ENCODE measurements at regions not wholly inside any gene's neighbourhood (a gene's known extent, or its start where the extent isn't known, plus 50 kb on each side); places are given as distances from the start of the nearest gene placed in this dataset.

DNA sequence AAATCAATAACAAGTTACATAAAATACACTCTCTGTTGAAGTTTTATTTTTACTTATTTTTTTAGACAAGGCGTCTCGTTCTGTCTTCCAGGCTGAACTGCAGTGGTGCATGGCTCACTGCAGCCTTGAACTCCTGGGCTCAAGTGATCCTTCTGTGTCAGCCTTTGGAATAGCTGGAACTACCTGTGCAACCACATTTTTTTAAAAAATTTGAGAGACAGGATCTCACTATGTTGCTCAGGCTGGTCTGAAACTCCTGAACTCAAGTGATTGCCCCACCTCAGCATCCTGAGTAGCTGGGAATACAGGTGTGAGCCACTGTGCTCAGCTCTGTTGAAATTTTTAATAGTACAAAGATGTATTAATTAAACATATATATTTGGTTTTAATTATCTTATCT, 614.3 kb upstream of the ARRDC4 start:
- DNase-seq (ENCODE audit: low spot score): no peak

DNA sequence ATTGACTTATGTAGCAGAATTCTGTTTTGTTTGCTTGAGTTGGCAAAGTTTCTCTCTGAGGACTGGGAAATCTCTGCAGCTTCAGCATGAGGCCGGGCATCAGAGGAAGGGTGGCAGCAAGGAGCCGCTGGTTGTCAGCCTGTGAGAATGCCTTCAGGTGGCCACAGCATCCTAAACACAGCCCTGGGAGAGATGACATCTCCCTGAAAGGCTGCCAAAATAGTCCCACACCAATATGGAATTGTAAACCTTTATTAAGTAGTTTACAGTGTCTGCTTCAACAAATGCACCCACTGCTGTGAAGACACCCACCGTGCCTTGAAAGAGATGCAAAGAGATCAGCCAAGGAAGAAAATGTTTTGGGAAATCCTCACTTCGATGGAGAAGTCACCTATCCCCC, 609.7 kb upstream of the ARRDC4 start:
- no peak for DNase-seq (ENCODE audit: low spot score)

DNA sequence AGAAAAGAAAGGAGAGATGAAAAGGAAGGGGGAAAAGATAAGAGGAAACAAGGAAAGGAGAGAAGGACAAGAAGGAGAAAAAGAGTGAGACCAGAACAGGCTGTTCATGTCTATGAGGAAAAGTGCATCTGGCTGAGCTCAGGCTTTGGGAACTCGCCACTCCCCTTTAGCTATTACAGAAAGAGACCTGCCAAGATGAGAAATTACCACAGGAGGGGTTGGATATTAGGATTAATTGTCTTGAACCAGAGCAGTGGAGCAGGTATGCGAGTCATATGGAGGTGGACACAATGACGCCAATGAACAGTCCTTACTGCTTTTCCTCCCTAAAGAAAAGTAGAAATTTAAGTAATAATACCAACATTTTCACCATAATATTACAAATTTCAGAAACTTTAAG, 577.0 kb upstream of the ARRDC4 start:
- no peak for DNase-seq (ENCODE audit: low spot score)

DNA sequence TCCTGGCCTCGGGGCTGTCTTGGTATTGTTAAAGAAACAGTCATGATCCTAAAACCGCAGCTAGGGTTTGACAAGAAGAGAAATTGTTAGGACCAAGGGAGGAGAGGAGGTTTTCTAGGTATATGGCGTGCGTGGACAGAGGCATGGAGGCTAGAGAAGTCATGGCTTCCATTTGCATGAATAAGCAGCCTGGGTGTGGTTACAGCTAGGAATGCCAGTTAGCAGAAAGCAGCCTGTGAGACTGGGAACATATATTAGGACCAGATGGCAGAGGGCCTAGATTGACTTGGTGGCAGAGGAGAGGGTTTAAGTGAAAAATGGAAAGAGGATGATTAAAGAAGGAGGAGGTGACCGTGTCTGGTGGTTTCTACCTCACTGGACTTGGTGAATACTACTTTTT, 573.6 kb upstream of the ARRDC4 start:
- no peak for DNase-seq (ENCODE audit: low spot score)

DNA sequence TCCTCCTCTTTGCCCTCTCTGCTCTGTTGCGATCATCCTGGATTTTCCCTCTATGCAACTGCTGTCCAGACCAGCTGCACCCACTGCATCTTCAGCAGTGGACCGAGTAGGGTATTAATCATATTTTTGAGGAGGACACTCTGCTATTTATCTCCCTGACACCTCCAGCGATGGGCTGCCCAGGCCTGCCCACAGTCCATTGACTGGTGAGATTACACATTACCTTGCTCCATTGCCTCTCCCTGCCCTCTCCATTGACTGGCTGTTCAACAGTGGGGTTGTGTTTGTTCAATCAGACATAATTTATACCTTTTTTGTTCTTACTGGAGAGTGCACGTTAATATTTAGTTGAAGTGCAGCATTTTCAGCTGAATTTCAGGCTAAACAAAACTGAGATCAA, 559.3 kb upstream of the ARRDC4 start:
- DNase-seq (ENCODE audit: low spot score): no peak

DNA sequence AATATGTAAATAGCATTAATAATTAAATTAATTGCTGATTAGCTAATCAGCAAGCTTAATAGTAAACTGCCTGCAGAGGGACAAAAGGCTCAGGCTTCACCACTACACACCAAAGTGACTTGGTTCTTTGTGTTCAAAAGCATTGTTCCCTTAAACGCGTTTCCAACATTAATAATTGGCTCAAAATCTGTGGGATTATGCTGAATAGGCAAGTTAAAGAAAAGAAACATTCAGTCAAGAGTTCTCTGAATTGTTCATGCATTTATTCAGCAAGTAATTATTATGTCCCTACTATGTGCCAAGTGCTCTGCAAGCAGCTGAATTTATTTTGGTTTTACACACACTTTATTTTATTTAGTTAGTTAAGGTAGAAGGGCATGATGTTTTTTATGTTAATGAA, 558.5 kb upstream of the ARRDC4 start:
- DNase-seq (ENCODE audit: low spot score): no peak

DNA sequence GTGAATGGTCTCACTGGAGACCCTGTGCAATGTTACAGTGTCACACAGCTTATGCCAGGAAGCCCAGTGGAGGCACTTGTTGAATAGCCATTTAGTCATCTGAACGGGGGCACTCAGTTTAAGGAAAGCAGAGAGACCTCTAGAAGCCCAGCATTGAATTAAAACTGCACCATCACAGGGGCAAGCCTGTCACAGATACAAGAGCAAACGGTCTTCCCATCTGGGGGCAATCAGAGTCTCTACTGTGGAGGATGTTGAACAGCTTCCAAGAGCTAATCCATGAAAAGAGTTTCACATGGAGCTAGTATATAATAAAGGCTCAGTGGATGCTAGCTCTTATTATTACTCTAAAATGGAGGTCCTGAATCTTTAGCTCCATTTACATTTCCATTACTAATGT, 553.7 kb upstream of the ARRDC4 start:
- no peak for DNase-seq (ENCODE audit: low spot score)

DNA sequence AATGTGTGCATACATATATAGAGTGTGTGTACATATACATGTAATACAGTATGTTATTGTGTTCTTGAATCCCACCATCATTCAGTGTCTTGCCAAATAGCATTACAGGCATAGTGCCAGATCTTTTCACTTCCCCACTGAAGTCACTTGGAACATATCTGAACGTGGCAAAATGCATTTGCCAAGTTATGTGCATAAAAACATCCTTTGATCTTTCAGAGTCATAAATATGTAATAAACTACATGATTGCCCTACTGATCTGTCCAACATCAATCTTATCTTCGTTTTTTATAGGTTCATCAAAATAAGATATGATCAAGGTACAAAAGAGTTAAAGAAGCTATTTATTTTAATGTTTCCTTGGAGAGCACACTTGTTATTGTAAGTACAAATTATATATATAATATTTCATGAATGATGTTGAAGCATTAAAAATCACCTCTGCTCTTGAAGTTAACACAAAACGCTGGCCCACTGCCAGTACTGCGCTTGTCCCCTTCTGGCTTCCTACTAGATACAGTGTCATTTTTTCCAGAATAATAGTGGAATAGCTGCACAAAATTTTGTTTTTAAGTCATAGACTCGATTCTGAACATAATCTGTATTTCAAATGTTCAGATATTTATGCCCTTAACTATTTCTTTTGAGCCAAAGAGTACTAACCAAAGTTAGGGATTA, 549.5 kb upstream of the ARRDC4 start:
- DNase-seq (ENCODE audit: low spot score): no peak

DNA sequence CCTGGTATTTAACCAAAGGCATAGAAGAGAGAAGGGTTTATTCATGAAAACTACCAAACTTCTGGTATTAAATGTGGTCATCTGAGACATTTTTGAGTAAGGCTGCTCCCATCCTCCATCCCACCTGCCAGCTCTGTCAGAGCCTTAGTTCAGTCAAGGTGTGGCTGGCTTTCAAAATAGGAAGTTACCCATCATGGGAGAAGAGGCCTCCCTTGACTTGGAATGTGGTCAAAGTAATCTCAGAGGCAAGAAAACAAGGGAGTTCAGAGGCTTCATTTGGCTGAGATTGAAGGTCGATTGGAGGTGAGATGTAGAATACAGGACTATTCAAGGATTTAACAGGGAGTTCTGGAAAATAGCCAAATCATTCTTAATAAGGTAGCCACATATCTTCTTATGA, 540.4 kb upstream of the ARRDC4 start:
- DNase-seq (ENCODE audit: low spot score): no peak

DNA sequence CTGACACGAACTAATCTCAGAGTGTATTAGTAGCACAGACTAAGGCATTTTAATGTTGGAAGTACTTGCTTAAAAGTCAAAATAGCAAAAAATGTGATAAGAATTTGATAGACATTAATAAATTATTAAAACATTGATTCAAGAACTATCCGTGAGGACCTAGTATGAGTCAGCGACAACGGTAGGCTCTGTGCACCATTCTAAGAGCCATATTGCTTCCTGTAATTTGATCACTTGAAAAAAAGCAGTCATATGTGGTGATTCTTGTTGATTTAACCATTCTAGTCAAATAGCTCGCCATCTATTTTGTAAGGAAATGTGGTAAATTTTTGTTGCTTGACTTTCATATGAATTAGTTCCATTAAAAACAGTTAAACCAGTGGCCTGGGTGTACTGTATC, 534.9 kb upstream of the ARRDC4 start:
- DNase-seq (ENCODE audit: low spot score): no peak

DNA sequence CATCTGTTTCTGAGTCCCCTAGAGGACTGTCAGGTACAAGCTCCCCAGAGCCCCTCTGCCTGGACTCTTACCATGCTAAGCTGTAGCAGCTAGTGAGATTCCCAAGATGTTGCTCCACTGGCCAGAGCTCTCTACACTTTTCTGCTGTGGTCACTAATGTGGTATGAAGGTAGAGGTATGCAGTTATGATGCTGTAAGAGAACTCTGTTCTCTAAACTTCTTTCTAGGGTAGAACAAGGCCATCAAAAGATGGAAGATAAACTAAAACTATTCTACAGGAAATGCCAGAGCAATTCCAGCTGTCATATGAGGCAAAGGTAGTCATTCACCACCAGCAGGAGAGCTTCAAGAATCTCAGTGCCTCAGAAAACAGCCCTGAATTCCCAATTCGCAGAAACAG, 517.4 kb upstream of the ARRDC4 start:
- DNase-seq (ENCODE audit: low spot score): no peak

DNA sequence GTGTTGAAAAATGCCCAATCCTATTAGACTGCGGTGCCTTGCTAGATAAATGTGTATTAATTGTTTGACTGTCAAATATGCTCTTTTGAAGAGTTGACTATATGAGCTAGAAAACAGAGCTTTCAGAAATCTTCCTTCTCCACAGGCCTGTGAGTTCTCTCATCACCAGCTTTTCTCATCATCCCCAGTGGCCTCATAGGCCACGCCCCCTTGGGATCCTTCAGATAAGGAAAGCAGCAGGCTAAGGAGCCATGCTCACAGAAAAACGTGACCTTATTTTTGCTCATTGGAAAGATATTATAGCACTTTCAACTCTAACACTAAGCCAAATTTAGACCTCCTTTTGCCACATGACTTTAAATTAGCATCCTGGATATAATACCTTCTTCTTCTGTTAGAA, 514.4 kb upstream of the ARRDC4 start:
- no peak for DNase-seq (ENCODE audit: low spot score)

DNA sequence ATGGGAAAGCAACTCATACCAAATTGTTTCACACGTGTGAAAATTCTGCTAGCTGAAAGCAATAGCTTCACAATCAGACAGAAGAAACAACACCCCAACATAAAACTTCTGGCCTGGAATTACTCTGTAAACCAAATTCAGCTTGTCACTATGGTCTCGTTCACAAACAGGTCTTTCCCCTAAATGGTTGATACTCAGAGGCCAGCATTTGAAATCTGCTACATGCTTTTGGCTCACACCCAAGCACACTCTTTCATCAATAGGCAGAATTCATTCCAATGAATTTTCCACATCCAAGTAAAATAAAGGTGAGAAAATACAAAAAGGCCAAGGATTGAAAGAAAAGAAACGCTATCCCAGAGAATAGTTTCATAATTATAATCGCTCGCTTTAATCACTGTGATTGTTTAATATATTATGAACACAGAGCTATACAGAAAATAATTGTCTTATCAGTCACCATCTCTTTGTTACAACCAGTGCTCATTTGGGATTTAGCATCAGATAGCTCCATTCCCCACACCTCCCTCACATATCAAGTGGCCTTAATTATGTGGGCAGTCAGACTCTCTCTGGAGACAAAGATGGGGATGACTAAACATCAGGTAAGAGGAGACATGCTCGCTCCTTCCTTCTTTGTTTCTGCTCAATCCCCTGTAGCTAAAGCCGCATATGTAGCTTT, 503.8 kb upstream of the ARRDC4 start:
- no peak for DNase-seq (ENCODE audit: low spot score)

DNA sequence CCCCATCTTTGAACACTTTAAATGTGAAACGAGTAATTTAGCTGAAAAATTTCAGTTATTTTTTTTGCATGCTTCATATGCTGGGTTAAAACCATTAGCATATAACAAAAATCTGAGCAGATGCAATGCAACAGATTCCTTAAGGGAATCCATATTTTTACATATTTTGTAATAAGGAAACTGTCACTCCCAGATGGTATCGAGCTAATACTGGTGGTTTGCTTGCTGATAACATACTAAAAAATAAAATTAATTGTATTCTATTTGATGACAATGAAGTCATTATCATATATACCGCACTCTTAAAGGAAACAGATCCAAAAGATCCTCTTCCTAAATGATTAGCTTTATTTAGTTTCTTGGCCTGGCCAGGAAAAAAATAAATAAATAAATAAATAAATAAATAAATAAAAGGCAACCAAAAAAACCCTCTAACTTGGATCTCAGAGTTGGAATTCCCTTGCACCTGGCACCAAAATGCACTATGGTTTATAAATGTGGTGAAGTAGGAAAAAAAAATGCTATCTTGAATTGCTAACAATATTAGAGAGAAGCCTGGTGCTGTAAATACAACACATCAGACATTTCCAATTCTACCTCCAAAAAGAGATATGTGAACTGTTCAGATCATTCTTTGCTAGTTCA, 503.2 kb upstream of the ARRDC4 start:
- DNase-seq (ENCODE audit: low spot score): no peak

DNA sequence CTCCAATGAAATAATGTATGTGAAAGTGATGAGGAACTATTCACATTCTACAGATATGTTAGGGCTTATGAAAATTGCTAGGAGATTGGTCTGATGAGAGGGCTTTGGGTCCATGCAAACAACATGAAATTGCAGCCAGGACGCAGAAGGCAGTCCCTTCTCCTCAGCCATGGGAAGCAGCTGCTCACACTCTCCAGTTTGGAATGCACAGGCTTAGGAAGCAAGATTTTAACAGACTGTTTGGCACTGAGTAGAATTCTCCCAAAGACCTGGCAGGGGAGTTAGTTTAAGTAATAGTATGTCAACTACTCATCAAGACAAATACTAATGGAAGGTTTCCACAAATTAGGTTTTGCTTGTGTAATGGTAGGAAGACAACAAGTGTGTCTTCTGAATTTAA, 500.7 kb upstream of the ARRDC4 start:
- no peak for DNase-seq (ENCODE audit: low spot score)

DNA sequence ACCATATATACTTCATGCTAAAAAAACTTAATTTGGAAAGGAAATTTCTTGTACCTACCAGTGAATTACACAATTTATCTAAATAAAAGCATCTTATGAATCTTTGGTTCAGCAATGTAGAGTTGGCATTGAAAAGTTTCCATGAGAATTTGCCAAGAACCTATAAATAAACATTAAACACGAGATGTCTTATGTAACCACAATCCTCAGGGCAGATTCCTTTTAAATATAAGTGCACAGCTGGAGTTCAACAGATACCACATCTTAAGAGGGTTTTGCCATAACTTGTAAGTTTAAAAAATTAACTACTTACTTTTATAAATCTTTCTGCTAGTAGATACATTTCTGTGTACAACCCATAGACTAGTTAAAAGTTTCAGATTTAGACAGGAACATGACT, 499.3 kb upstream of the ARRDC4 start:
- no peak for DNase-seq (ENCODE audit: low spot score)

DNA sequence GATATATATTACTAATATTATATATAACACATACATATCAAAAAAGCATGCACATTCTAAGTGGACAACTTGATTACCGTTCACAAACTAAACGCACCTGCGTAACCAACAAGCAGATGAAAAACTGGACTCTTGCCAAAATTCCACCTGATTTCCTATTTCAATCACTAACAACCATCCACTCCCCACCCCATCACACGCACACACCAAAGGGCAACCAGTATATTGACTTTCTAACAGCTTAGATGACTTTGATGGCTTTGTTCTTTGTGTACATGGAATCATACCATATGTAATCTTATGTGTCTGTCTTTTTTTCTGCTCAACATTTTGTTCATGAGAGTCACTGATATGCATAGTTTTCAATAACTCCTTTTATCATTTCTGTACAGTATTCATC, 496.8 kb upstream of the ARRDC4 start:
- no peak for DNase-seq (ENCODE audit: low spot score)

DNA sequence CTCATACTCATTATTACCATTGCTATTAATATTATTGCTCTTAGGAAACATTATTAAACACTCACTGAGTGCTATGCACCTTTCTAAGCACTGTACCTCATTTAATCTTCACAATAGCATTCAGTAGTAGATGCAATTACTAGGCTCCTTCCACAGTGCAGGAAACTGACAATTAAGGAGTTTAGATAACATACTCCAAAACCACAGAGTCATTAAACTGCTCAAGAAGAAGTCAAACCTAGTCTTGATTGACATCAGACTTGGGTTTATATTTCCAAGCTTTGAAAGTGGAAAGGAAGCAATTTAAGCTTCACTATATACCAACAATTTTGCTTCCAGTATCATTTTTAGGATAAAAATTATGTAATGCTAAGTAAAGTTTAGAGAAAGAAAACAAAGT, 490.1 kb upstream of the ARRDC4 start:
- no peak for DNase-seq (ENCODE audit: low spot score)

DNA sequence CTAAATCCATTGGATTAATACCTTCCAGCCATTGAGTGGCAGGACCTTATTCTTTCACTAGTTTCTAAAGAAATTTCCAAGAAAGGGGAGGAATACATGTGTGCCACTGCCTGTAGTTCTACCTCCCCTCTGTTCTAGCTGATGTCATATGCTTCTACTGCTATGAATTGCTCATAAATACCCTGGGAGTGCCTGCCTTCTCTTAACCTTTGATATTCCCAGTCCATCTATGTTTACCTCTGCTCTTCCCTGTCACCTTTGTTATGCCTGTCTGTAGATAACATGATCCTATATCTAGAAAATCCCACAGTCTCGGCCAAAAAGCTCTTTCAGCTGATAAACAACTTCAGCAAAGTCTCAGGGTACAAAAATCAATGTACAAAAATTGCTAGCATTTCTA, 486.9 kb upstream of the ARRDC4 start:
- DNase-seq (ENCODE audit: low spot score): no peak

DNA sequence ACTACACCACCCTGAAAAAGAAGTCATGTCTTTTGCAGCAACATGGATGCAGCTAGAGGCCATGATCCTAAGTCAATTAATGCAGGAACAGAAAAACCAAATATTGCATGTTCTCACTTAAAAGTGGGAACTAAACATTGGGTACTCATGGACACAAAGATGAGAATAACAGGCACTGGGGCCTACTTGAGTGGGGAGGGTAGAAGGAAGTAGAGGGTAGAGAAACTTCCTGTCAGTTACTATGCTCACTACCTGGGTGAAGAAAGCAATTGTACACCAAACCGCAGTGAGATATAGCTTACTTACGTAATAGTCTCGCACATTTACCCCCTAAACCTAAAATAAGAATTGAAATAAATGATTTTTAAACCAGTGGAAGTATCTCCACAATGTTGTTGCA, 480.5 kb upstream of the ARRDC4 start:
- DNase-seq (ENCODE audit: low spot score): no peak

DNA sequence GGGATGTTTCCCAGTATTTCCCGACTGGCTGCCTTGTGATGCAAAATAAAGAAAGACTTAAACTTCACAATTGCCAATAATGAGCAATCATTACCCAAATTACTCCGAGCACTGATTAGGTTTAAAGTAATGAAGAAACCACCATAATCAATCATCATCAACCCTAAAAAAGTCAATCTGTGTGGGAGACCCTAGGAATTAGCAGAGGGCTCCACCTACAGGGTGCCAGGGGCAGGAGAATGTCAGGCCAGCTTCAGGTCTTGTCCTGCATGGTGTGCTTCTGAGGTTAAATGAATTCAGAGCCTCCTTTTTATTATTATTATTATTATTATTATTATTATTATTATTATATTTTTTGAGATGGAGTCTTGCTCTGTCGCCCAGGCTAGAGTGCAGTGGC, 478.0 kb upstream of the ARRDC4 start:
- no peak for DNase-seq (ENCODE audit: low spot score)

DNA sequence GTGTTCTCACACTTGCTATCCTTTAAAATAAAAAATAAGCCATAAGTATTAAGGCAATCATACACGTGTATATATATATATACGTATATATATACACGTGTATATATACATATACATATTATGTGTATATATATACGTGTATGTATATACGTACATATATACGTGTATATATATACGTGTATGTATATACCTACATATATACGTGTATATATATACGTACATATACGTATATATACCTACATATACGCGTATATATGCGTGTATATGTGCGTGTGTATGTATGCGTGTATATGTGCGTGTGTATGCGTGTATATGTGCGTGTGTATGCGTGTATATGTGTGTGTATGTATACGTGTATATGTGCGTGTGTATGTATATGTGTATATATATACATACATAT, 477.3 kb upstream of the ARRDC4 start:
- no peak for DNase-seq (ENCODE audit: low spot score)

DNA sequence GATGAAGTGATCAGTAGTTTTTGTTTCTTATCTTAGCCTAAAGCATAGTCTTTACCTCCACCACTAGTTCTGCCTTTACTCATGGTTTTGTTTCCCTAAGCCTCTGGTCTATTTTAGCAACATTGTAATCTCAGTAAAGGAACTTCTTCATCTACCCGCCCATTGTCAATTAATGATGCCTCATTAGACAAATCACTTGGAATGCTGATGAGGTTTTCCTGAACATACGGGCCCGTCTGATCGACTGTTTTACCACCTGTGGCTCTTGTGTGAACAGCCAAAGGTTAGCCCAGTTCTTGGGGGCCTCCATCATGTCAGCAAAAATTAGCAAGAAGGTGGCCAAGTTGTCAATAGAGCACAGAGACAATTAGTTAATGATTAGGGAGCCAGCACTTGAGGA, 470.1 kb upstream of the ARRDC4 start:
- DNase-seq (ENCODE audit: low spot score): no peak

DNA sequence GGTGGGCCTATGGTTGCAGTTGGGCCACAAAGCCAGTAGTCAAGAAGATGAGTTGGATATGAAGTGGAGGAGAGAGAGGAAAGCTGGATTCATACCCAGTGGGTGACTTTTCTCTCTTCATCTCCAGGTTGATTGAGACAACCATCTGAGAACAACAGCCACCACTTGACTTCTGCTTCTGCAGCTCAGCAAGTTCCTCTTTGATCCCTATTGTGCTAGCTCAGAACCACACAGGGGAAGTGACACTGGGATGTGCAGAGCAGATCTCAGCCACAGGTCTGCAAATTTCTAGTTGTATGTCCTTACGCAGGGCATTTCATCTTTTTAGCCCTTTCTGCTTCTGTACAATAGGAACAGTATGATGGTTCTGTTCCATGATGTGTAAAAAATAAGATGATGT, 459.2 kb upstream of the ARRDC4 start:
- no peak for DNase-seq (ENCODE audit: low spot score)
